ENCODE measurements at regions not wholly inside any gene's neighbourhood (a gene's known extent, or its start where the extent isn't known, plus 50 kb on each side); places are given as distances from the start of the nearest gene placed in this dataset.

DNA sequence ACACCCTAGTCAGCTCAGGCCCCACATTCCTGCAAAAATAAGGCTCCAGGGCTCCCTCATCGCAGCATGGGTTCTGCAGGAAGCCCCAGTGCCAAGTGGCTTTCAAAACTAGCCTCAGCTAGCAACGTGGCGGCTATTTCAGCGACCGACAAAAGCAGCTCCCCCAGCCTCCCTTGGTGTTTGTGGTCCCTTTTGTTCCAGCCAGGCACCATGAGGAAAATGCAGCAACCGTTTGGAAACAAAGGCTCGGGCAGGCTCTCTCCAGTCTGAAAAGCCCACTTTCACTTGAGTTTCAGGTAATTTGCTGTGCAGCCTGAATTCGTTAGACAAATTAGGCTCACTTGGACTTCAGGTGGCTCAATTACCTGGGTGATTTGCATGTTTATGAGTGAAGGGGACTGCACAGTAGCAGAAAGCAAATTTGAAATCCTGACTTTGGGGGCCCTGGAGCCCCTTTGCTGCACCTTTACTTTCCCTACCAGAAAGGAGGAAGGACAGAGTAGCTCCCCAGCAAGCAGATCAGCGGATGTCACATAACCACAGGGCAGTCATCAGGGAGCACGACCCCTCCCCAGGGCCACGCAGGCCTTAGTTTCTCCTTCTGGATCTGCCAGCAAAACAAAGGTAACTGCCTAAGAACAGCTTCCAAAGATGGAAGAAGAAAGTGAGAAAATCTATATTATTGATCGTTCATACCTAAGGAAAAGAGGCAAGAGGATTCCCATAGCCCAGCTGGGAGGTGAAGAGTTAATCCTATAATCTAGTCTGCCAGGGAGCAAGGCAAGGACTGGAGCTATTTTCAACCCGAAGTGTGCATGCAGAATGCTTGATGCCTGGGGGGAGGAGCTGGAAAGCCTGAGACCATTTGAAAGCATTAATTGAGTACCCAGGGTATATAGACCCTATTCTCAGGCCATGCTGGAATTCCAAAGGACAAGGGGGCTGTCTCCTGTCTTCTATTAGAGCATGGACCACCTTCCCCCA lies 143.1 kb upstream of the SDK2 start:
- DNase-seq, result no peak

DNA sequence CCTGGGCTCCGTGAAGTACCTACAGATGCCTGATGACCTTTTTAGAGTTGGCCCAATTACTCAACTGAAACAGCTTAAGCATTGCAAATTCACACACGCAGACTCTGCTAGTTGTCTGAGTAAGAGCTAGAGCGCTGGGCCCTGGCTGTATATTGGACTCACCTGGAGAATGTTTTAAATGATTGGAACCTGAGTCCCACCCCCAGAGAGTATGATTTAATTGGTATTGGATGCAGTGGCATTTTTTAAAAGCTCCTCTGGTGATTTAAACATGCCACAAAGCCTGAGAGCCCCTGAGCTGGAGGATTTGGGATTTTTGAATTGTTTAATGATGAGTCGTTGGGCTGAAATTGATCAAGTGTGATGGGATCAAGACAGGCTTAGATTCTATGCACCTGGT lies 143.9 kb upstream of the SDK2 start:
- no peak for DNase-seq

DNA sequence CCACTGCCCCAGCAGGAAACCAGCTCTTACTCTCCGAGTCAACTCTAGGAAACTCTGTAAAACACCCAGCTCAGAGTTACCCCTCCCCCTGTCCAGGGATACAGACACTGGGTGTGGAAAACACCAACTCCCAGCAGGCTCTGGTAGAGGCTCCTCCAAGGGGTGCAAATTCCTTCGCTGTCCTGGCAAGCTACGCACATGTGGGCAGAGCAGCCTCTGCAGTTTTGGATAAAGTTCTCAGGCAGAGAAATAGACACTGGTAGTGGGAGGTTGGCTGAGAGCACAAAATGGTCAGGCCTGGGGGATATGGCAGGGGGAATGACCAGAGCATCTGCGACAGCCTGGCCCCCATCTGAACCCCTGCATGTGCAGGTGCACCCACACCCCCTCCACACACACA lies 146.9 kb upstream of the SDK2 start:
- no peak for DNase-seq

DNA sequence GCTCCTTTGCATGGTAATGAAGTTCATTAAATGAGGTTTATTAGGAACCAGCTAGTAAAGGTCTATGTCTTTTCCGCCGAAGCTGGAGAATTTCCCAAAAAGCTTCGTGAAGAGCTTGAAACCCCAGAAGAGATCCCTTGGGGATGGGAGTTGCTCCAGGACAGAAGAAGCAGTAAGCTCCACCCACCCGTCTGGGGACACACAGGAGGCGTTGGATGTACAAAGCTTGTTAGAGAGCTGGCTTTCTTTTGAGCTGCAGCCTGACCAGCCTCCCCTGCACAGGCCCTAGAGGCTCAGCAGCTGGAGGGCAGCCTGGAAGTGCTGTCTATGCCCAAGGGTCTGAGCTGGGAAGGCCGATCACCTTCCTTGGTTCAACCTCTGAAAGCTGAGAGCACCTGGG lies 147.4 kb upstream of the SDK2 start:
- DNase-seq, result no peak

GRCh38 chr17:73792994-73793393 lies 148.7 kb upstream of the SDK2 start:
- no peak for DNase-seq

GRCh38 chr17:73794336-73794735 lies 150.1 kb upstream of the SDK2 start:
- DNase-seq, result no peak

DNA sequence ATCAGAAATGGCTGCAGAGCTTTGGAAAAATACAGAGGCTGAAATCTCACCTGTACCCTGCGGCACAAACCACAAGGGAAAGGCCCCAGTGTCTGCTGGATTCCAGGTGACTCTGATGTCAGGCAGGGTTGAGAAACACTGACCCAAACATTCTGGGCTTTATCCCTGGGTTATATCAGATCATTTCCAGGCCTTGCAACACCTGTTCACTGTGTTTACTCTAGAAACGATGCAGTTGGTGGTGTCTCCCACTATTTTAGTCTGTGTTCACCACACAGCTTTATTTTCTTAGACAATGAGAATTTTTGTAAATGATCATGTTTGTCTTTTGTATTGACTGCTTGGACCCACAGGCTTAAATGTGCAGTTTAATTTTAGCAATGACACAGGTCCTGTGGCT lies 151.5 kb upstream of the SDK2 start:
- no peak for DNase-seq

- no peak for DNase-seq
These were observed 153.4 kb upstream of the SDK2 start for GRCh38 chr17:73797594-73798110.

- peak; percentile 26 for DNase-seq
These were observed 154.0 kb upstream of the SDK2 start for GRCh38 chr17:73798111-73798748.

- no peak for DNase-seq
These were observed 154.9 kb upstream of the SDK2 start for GRCh38 chr17:73799096-73799495.

- DNase-seq, result no peak
These were observed 155.8 kb upstream of the SDK2 start for GRCh38 chr17:73799781-73800627.

DNA sequence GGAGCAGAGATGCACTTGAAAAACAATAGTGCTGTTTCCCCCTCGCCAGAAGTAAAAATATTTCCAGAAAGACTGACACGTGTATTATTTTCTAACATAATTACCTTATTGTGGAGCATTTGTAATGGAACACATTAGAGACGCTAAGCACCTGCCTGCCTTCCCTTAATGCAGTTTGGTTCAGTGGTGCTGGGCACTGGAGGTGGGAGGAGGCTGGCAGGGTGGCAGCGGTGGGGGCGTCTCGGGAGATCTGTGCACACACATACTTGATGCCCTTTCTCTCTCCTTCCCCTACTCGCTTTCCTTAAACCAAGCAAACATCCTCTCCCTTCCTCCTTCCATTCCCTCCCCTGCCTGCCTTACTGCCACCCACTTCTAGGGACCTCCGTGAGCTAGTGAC lies 156.6 kb upstream of the SDK2 start:
- no peak for DNase-seq

DNA sequence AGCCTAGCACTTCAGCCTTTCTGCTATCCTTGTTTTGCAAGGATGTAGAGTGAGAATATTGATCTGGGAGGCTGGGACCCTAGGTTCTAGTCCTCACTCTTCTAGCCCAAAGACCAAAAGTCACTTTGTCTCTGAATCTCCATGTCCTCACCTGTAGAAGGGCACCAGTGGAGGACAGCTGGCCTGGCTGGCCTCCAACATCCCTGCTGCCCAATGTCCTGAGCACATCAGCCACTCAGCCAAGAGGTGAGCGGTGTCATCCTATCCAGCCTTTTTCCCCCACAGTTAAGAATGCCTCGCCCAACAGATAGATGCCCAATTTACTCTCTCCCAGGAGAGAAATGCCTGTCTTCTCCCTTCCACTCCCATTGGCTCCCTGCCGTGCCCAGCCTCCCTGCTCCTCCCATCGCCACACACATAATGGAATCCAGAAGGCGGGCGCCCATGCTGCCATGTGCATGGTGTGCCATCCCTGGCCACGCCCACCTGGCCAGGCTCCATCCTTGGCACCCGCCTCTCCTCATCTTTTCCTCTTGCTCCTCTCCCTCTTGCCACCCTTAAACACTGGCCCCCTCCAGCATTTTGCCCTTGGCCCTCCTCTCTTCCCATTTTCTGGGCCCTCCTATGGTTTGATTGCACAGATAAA lies 157.3 kb upstream of the SDK2 start:
- no peak for DNase-seq

DNA sequence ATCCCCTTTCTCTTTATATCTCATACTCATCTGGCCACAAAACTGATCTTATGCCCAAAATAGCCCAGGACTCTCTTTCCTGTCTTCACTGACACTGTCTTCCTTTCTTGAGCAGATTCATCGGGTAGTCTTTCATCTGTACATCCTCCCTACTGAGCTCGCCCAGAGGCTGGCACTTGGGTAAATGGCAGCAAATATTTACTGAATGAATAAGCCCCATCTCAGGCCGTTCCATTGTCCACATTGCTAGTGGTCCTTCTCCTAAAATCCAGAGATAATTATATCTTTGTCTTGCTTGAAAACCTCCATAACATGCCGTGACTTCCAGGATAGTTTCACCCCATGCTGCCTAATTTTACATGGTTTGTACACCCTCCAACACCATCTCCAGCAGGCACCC lies 158.1 kb upstream of the SDK2 start:
- DNase-seq, result no peak

DNA sequence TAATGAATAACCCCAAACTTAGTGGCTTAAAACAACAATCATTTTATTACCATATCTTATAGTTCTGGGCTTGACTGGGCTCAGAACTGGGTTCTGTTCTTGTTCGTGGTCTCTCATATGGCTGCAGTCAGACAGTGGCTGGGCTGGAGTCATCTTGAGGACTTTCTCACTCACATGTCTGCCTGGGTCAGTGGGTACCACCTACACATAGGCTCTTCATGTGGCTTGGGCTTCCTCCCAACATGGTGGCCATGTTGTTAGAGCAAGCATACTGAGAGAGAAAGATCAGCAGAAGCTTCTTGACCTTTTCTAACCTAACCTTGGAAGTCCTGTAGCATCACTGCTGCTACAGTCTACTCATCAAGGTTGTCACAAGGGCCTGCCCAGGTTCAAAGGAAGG lies 158.6 kb upstream of the SDK2 start:
- DNase-seq, result no peak

DNA sequence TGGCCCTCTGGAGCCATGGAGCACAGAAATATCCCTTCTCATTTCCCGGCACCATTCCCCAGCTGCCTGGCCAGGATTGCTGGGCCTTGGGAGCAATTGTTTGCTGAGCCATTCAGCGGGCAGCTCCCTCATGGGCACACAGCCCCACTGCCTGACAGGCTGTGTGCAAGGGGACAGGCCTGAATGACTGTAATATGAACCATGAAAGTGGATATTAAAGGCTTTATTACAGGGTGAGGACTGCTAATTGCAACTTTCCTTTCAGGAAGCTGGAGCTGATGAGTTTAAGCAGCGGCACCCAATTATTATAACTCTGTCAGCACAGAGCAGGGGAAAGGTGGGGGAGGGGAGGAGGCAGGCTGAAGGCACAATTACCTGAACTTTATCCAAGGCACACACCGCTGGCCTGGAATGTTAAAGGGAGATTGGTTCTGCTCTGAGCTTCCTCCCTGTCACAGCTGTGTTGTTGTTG lies 159.8 kb upstream of the SDK2 start:
- no peak for DNase-seq

GRCh38 chr17:73806768-73807167 lies 162.5 kb upstream of the SDK2 start:
- DNase-seq, result no peak

DNA sequence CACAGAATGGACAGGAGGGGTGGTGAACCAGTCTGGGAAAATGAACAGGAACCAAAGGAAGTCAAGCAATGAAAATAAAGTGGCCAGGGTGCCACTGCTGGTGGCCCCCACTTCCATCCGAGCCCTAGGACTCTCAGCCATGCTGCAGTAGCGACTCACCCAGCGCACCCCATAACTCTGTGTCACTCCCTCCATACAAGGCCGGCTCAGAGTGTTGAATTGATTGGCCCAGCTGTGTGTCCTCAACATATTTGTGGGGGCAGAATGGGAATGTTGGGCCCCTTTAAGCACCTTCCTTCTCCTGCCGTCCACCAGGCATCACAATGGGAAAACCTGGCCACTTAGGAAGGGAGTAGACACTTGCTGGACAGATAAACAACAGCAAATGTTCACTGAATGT lies 169.0 kb upstream of the SDK2 start:
- no peak for DNase-seq

- no peak for DNase-seq
These were observed 169.8 kb upstream of the SDK2 start for GRCh38 chr17:73814075-73814474.

GRCh38 chr17:73815474-73815873 lies 171.2 kb upstream of the SDK2 start:
- no peak for DNase-seq

GRCh38 chr17:73819440-73820395 lies 175.5 kb upstream of the SDK2 start:
- no peak for DNase-seq
